A673 (cell line): ENCODE measurements at regions not wholly inside any gene's neighbourhood (a gene's known extent, or its start where the extent isn't known, plus 50 kb on each side); places are given as distances from the start of the nearest gene placed in this dataset.

ENCODE experiments used
- BruUV-seq: library from RNA; stranded (reverse); fragments of 400-500 nt; replicated peaks from 2 replicates; lab custom pipeline; 2021; lab: Mats Ljungman, UMichigan
- CTCF ChIA-PET: fragments of 300-600 bp; sonication (Branson Sonifier 250); formaldehyde crosslinking; loops from one replicate; lab custom pipeline; 2022; ENCODE audit warnings: antibody characterized with exemption; lab: Charles Lee
- POLR2A ChIA-PET: fragments of 300-600 bp; sonication (Branson Sonifier 250); formaldehyde crosslinking; loops from one replicate; lab custom pipeline; 2022; ENCODE audit warnings: antibody characterized with exemption; ENCODE audit not compliant: low non-redundant PET; lab: Charles Lee
- DNase-seq: peaks from one replicate; pipeline ENCODE4 v3.0.0-alpha.2; 2015; ENCODE audit warnings: low spot score
- H3K27ac ChIP-seq: fragments of 200-600 bp; sonication (generic); 2 replicates; pipeline ENCODE4 v1.5.1; 2016; ENCODE audit warnings: mixed run types, low read depth, mild to moderate bottlenecking, mixed read lengths, antibody characterized with exemption, low read length; ENCODE audit not compliant: poor library complexity, severe bottlenecking
- H3K27me3 ChIP-seq: fragments of 200-600 bp; sonication (generic); replicated peaks from 2 replicates; pipeline ENCODE4 v1.6.1; 2017; ENCODE audit warnings: mixed run types, low read depth, mild to moderate bottlenecking, mixed read lengths, antibody characterized with exemption, low read length; ENCODE audit not compliant: insufficient read depth, poor library complexity
- H3K36me3 ChIP-seq: fragments of 200-600 bp; sonication (generic); 2 replicates; pipeline ENCODE4 v1.6.1; 2016; ENCODE audit warnings: mixed run types, mild to moderate bottlenecking, mixed read lengths, antibody characterized with exemption, low read length; ENCODE audit not compliant: insufficient read depth, poor library complexity, severe bottlenecking
- H3K4me1 ChIP-seq: fragments of 200-600 bp; sonication (generic); 2 replicates; pipeline ENCODE4 v1.6.1; 2017; ENCODE audit warnings: mixed run types, mild to moderate bottlenecking, mixed read lengths, antibody characterized with exemption, low read length; ENCODE audit not compliant: insufficient read depth, poor library complexity, severe bottlenecking
- H3K4me3 ChIP-seq: fragments of 200-600 bp; sonication (generic); 2 replicates; pipeline ENCODE4 v1.5.1; 2016; ENCODE audit warnings: low read depth, mixed run types, mild to moderate bottlenecking, mixed read lengths, low read length; ENCODE audit not compliant: poor library complexity, severe bottlenecking
- H3K9me3 ChIP-seq: fragments of 200-600 bp; sonication (generic); 2 replicates; pipeline ENCODE4 v1.6.1; 2016; ENCODE audit warnings: mixed run types, low read depth, mild to moderate bottlenecking, mixed read lengths, antibody characterized with exemption, low read length; ENCODE audit not compliant: poor library complexity, severe bottlenecking
- EZH2 ChIP-seq: fragments of 200-600 bp; sonication (generic); IDR thresholded peaks from 2 replicates; pipeline ENCODE4 v1.6.1; 2017; ENCODE audit warnings: borderline replicate concordance, low read depth, mild to moderate bottlenecking, mixed read lengths, antibody characterized with exemption, low read length; ENCODE audit not compliant: poor library complexity, severe bottlenecking
- intact Hi-C: fragments of 100-400 bp; cut with micrococcal nuclease; formaldehyde crosslinking; loops from one replicate; pipeline ENCODE4 v1.10.0; 2022; ENCODE audit not compliant: unreplicated experiment
- TF ChIP-seq, protein P1 (sequence below): fragments of 300-800, 200-600 bp; sonication (generic); conservative IDR thresholded peaks from 2 replicates; pipeline ENCODE4 v1.5.1; 2017; ENCODE audit warnings: low read depth, mild to moderate bottlenecking, antibody characterized with exemption, low read length, moderate library complexity, mixed read lengths

GRCh38 chrX:8870411-8870810, 69.2 kb upstream of the FAM9A start:
- POLR2A ChIA-PET = no interaction called here

DNA sequence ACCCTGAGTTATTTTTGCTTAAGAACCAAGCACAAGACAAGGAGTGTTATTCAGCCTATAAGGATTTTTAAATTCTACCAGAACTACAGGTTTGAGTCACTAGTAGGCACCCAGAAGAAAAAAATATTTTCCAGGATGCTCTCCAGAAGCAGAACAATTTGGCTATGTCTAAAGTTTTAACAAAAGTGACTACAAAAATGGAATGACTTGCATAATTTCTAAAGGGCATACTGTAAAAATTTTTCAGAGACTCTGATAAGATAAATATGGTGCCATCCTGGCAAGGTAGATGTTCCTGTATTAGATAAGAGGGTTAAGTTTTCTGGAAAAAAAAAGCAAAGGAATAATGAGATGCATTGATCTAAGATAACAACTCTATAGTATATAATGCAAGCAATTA, 68.6 kb upstream of the FAM9A start:
- no peak for TF ChIP-seq EZH2
- TF ChIP-seq, protein P1, sequence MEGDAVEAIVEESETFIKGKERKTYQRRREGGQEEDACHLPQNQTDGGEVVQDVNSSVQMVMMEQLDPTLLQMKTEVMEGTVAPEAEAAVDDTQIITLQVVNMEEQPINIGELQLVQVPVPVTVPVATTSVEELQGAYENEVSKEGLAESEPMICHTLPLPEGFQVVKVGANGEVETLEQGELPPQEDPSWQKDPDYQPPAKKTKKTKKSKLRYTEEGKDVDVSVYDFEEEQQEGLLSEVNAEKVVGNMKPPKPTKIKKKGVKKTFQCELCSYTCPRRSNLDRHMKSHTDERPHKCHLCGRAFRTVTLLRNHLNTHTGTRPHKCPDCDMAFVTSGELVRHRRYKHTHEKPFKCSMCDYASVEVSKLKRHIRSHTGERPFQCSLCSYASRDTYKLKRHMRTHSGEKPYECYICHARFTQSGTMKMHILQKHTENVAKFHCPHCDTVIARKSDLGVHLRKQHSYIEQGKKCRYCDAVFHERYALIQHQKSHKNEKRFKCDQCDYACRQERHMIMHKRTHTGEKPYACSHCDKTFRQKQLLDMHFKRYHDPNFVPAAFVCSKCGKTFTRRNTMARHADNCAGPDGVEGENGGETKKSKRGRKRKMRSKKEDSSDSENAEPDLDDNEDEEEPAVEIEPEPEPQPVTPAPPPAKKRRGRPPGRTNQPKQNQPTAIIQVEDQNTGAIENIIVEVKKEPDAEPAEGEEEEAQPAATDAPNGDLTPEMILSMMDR = no peak
- H3K27me3 ChIP-seq = no peaks in the 10 kb centered on the region
- DNase-seq = no peak
- no TSS peak for BruUV-seq
- CTCF ChIA-PET = no interaction called here
- H3K4me1 ChIP-seq = no peaks in the 10 kb centered on the region
- no peaks in the 10 kb centered on the region for H3K9me3 ChIP-seq
- no peak overlapping the region for H3K4me3 ChIP-seq
- intact Hi-C loops = no loop called here
- POLR2A ChIA-PET = no interaction called here
- H3K36me3 ChIP-seq = no peaks in the 10 kb centered on the region
- H3K27ac ChIP-seq = no peak overlapping the region

More at GRCh38 chrX:8870411-8870810, 69.2 kb upstream of the FAM9A start:
- Histone ChIP-seq H3K27ac (no peak overlapping the region), H3K36me3 (no peaks in the 10 kb centered on the region), H3K4me1 (no peaks in the 10 kb centered on the region), H3K9me3 (no peaks in the 10 kb centered on the region), H3K27me3 (no peaks in the 10 kb centered on the region), H3K4me3 (no peak overlapping the region)
- TF ChIP-seq EZH2 = no peak
- TF ChIP-seq, protein P1 = no peak
- CTCF ChIA-PET = no interaction called here
- no peak for DNase-seq
- BruUV-seq = no TSS peak
- intact Hi-C loops = no loop called here

GRCh38 chrX:8868906-8869305, 67.7 kb upstream of the FAM9A start:
- ChIA-PET POLR2A (no interaction called here), CTCF (interaction anchor here (0.6 kb wide), 1 partner anchor 11 kb away, joined by 3 read pairs; no protein-coding TSS in a partner anchor)
- H3K27ac ChIP-seq = no peak overlapping the region
- BruUV-seq = no TSS peak
- no peaks in the 10 kb centered on the region for H3K27me3 ChIP-seq
- no peaks in the 10 kb centered on the region for H3K4me1 ChIP-seq
- intact Hi-C loops = no loop called here
- no peaks in the 10 kb centered on the region for H3K9me3 ChIP-seq
- TF ChIP-seq, protein P1 = peak; percentile 42; the same call in 1 of the 2 replicates
- no peak for TF ChIP-seq EZH2
- H3K36me3 ChIP-seq = no peaks in the 10 kb centered on the region
- DNase-seq = peak; percentile 20
- no peak overlapping the region for H3K4me3 ChIP-seq
